K562 (cell line): ENCODE measurements at regions not wholly inside any gene's neighbourhood (a gene's known extent, or its start where the extent isn't known, plus 50 kb on each side); places are given as distances from the start of the nearest gene placed in this dataset.

Experiments
- DIDO1 ChIP-seq: fragments of 450-650 bp; IDR thresholded peaks from 2 replicates; pipeline ENCODE4 v1.6.1; 2016; ENCODE audit warnings: low read depth, missing biosample characterization, missing genetic modification characterization
- MITF ChIP-seq: IDR thresholded peaks from 2 replicates; pipeline ENCODE4 v1.6.1; 2014; ENCODE audit warnings: antibody characterized with exemption
- MTA3 ChIP-seq: fragments of 450-650 bp; formaldehyde crosslinking; IDR thresholded peaks from 2 replicates; pipeline ENCODE4 v1.6.1; 2017; ENCODE audit warnings: mild to moderate bottlenecking, borderline replicate concordance
- NFRKB ChIP-seq: fragments of 450-650 bp; IDR thresholded peaks from 2 replicates; pipeline ENCODE4 v1.6.1; 2016; ENCODE audit warnings: low read depth
- NR2C2 ChIP-seq, 2 experiments: fragments of 200-800 bp in 1 of 2; sonication (Bioruptor generic) in 1 of 2; sonication (generic) in 1 of 2; formaldehyde crosslinking in 1 of 2; IDR thresholded peaks; 2 replicates each; pipeline versions ENCODE4 v1.6.1 to v1.8.0; 2016 to 2022; ENCODE audit warnings: mild to moderate bottlenecking in 1 of 2, missing compliant biosample characterization in 1 of 2, missing genetic modification characterization in 1 of 2, missing genetic modification reagents in 1 of 2
- NUFIP1 ChIP-seq: fragments of 450-650 bp; IDR thresholded peaks from 2 replicates; pipeline ENCODE4 v1.6.1; 2018; ENCODE audit not compliant: partially characterized antibody
- SRSF1 ChIP-seq: fragments of 200-400 bp; formaldehyde crosslinking; IDR thresholded peaks from 2 replicates; pipeline ENCODE4 v1.6.1; 2017; ENCODE audit warnings: mild to moderate bottlenecking, low read depth, low read length, moderate library complexity
- ZNF121 ChIP-seq: sonication (generic); formaldehyde crosslinking; conservative IDR thresholded peaks from 2 replicates; pipeline ENCODE4 v1.8.0; 2022; ENCODE audit warnings: missing genetic modification reagents
- ZNF146 ChIP-seq: IDR thresholded peaks from one replicate; pipeline ENCODE4 v1.6.1; 2018; ENCODE audit warnings: missing compliant biosample characterization; ENCODE audit not compliant: unreplicated experiment
- TF ChIP-seq, protein P1 (sequence below): fragments of 250-450 bp; sonication (Bioruptor Pico); IDR thresholded peaks from 2 replicates; pipeline ENCODE4 v1.8.0; 2022; ENCODE audit warnings: inconsistent platforms

GRCh38 chr12:105761075-105761474 lies 377.7 kb downstream of the NUAK1 start (continued):
- no peak for TF ChIP-seq MITF
- TF ChIP-seq NUFIP1: no peak
- no peak for TF ChIP-seq SRSF1
- TF ChIP-seq, protein P1, sequence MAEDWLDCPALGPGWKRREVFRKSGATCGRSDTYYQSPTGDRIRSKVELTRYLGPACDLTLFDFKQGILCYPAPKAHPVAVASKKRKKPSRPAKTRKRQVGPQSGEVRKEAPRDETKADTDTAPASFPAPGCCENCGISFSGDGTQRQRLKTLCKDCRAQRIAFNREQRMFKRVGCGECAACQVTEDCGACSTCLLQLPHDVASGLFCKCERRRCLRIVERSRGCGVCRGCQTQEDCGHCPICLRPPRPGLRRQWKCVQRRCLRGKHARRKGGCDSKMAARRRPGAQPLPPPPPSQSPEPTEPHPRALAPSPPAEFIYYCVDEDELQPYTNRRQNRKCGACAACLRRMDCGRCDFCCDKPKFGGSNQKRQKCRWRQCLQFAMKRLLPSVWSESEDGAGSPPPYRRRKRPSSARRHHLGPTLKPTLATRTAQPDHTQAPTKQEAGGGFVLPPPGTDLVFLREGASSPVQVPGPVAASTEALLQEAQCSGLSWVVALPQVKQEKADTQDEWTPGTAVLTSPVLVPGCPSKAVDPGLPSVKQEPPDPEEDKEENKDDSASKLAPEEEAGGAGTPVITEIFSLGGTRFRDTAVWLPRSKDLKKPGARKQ (CRISPR knock-in tag): no peak
- TF ChIP-seq DIDO1 (tag): no peak
- TF ChIP-seq MTA3: no peak
- TF ChIP-seq NR2C2 (CRISPR knock-in tag; IDR thresholded peaks at IDR 0.05): no peak
- TF ChIP-seq NR2C2 (tag; IDR thresholded peaks at IDR 0.05): no peak
- no peak for TF ChIP-seq ZNF121 (CRISPR knock-in tag)
- no peak for TF ChIP-seq ZNF146 (CRISPR knock-in tag)
- TF ChIP-seq NFRKB: no peak
- TF ChIP-seq, all 486 proteins: peak for 0
